Lower lobe of right lung (tissue), 2 donors: ENCODE measurements at regions not wholly inside any gene's neighbourhood (a gene's known extent, or its start where the extent isn't known, plus 50 kb on each side); places are given as distances from the start of the nearest gene placed in this dataset.

ENCODE experiments used
- ATAC-seq, 2 donors: fragments of 200-7000 bp; cut with Tn5 transposase; one replicate each; pipeline ENCODE4 v1.9.1; 2020 to 2022; ENCODE audit warnings: mild to moderate bottlenecking in 2 of 2, moderate library complexity in 2 of 2
- DNase-seq: peaks from one replicate; pipeline ENCODE4 v3.0.0-alpha.2; 2020
- H3K27ac ChIP-seq: fragments of 200-600 bp; one replicate; pipeline ENCODE4 v1.8.0; 2022
- H3K27me3 ChIP-seq: fragments of 200-600 bp; one replicate; pipeline ENCODE4 v1.8.0; 2022; ENCODE audit warnings: low read depth
- H3K36me3 ChIP-seq: fragments of 200-600 bp; one replicate; pipeline ENCODE4 v1.8.0; 2022; ENCODE audit warnings: mild to moderate bottlenecking
- H3K4me1 ChIP-seq: fragments of 200-600 bp; one replicate; pipeline ENCODE4 v1.8.0; 2022
- H3K4me3 ChIP-seq: fragments of 200-600 bp; one replicate; pipeline ENCODE4 v1.8.0; 2022; ENCODE audit warnings: mild to moderate bottlenecking
- H3K9me3 ChIP-seq: fragments of 200-600 bp; one replicate; pipeline ENCODE4 v1.8.0; 2022
- intact Hi-C: fragments of 100-400 bp; cut with DNase I; formaldehyde crosslinking; loops from one replicate; pipeline ENCODE4 v1.11.0; 2022
- TF ChIP-seq, protein P1 (sequence below): fragments of 200-600 bp; IDR thresholded peaks from one replicate; pipeline ENCODE4 v1.8.0; 2022; ENCODE audit warnings: antibody characterized with exemption, mild to moderate bottlenecking
- donor health status: DM: no; HTN: yes; CAD: no; lungs with severe emphysema.

DNA sequence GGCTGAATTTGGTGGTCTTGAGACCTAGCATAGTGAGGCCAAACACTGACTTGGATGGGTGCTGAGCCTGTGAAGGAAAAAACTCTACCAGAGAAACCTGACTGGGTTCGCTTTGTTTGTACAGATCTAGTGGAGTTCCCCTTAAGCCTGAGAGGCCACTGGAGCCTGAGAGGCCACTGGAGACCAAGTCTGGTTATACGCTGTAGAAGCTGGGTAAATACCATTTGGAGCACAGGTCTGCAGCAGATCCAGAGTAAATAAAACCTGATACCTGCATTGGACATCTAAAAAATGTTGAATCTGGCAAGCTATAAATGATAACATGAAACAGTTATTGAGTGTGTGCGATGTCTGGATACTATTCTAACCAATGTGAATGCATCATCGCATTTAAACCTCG lies 104.3 kb upstream of the IGSF1 start:
- H3K9me3 ChIP-seq, result no peaks in the 10 kb centered on the region
- no peak overlapping the region for H3K4me3 ChIP-seq
- ATAC-seq (peak in 1 of 2 donors; percentile 72), DNase-seq (peak; percentile 34)
- H3K27ac ChIP-seq, result no peak overlapping the region
- no peaks in the 10 kb centered on the region for H3K36me3 ChIP-seq
- intact Hi-C loops, result no loop called here
- no peaks in the 10 kb centered on the region for H3K27me3 ChIP-seq
- H3K4me1 ChIP-seq, result no peaks in the 10 kb centered on the region
- TF ChIP-seq, protein P1, sequence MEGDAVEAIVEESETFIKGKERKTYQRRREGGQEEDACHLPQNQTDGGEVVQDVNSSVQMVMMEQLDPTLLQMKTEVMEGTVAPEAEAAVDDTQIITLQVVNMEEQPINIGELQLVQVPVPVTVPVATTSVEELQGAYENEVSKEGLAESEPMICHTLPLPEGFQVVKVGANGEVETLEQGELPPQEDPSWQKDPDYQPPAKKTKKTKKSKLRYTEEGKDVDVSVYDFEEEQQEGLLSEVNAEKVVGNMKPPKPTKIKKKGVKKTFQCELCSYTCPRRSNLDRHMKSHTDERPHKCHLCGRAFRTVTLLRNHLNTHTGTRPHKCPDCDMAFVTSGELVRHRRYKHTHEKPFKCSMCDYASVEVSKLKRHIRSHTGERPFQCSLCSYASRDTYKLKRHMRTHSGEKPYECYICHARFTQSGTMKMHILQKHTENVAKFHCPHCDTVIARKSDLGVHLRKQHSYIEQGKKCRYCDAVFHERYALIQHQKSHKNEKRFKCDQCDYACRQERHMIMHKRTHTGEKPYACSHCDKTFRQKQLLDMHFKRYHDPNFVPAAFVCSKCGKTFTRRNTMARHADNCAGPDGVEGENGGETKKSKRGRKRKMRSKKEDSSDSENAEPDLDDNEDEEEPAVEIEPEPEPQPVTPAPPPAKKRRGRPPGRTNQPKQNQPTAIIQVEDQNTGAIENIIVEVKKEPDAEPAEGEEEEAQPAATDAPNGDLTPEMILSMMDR, result no peak

DNA sequence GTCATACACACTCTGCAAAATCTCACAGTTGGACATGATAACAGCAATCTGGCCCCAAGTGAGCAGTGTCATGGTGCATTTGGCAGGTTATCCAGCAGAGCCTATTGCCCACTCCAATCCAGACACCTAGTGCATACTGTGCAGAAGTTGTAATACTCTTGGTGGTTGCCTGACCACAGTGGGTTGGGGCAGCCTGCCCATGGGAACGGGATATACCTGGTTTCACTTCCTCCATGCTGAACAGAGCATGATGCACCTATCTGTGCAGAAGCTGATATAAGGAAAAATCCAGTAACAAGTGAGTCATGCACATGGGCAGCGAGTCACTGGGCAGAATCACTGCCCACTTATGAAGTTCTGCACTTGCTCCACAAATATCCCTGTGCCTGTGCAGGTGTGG lies 105.3 kb upstream of the IGSF1 start:
- Histone ChIP-seq H3K4me1 (no peaks in the 10 kb centered on the region), H3K36me3 (no peaks in the 10 kb centered on the region), H3K27me3 (no peaks in the 10 kb centered on the region), H3K4me3 (no peak overlapping the region), H3K9me3 (no peaks in the 10 kb centered on the region), H3K27ac (no peak overlapping the region)
- DNase-seq (no peak), ATAC-seq (no peak)
- TF ChIP-seq, protein P1, result no peak
- intact Hi-C loops, result no loop called here

DNA sequence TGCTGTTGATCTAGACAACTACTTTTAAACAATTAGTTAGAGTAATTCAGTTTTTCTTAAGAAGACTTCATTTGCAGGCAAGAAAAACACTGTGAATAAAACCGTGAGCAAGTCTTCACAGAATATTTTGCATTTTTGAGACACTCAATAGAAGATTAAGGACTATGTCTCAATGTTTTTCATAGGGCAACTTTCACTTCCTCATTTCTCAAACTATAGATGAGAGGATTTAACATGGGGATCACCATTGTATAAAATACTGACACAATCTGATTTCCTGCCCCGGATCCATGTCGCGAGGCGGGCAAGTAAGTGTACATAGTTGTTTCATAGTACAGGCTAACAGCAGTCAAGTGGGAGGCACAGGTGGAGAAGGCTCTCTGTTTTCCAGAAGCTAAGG lies 108.8 kb upstream of the IGSF1 start:
- H3K27me3 ChIP-seq, result no peaks in the 10 kb centered on the region
- no peaks in the 10 kb centered on the region for H3K36me3 ChIP-seq
- H3K4me3 ChIP-seq, result no peak overlapping the region
- H3K9me3 ChIP-seq, result no peaks in the 10 kb centered on the region
- ATAC-seq (no peak), DNase-seq (no peak)
- TF ChIP-seq, protein P1, result no peak
- H3K27ac ChIP-seq, result no peak overlapping the region
- intact Hi-C loops, result no loop called here
- no peaks in the 10 kb centered on the region for H3K4me1 ChIP-seq

DNA sequence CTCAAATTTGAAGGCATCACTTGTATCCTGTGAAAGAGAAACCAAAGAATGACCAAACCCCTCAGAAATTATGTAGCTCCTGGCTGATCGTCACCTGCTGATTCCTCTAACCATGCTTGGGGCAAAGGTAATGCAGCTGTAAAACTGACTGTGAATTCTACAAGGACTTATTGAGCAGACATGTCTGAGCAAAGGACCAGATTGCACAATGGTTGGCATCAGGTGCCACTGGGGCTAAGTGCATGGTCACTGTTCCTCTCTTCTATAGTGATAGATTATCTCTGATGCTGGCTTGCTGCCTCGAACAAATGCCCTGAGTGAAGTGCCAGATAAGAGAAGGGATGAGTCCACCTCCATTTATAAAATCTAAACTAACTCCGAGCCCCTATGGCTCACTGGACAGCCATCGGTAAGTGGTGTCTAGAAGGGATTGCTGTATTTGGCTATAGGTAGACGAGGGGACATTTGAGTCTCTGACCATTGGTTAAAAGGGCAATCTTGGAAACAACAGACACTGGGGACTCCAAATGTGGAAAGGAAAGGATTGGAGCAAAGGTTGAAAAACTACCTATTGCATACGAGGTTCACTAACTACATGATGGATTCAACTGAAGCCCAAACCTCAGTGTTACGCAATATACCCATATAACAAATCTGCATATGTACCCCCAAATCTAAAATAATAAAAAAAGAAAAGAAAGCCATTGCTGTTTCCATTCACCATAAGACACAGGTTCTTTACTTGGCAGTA lies 110.7 kb upstream of the IGSF1 start:
- intact Hi-C loops, result no loop called here
- H3K27ac ChIP-seq, result no peak overlapping the region
- TF ChIP-seq, protein P1, result no peak
- H3K4me3 ChIP-seq, result no peak overlapping the region
- H3K9me3 ChIP-seq, result no peaks in the 10 kb centered on the region
- H3K27me3 ChIP-seq, result no peaks in the 10 kb centered on the region
- DNase-seq (no peak), ATAC-seq (no peak)
- no peaks in the 10 kb centered on the region for H3K36me3 ChIP-seq
- H3K4me1 ChIP-seq, result no peaks in the 10 kb centered on the region

DNA sequence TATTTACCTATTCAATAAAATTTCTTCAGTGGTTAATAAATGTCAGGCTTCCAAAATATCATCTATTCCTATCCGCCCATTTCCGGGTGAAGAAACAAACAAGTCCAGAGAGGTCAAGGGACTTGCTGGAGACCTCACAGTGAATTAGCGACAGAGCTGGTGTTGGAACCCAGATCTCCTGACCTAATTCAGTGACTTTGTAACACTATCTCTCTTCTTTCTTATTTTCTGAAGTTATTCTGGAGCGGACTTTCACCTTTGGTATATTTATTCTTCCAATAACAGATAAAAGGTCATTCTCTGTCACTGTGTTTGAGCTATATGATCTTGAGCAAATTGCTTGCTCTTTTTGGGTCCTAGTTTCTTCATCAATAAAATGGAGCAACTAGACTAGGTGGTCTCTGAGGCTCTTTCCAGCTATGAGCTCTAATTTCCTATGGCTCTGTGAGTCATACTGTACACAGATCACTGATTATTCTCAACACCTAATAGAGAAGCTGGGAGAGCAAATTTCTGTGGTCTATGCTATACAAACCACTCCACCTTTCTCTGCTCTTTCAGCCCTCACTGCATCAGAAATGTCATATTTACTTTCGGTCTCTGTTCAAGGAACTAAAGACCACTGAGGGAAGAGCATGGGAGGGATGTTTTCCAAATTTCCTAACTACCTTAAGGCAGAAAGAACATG lies 113.2 kb upstream of the IGSF1 start:
- H3K27me3 ChIP-seq, result no peaks in the 10 kb centered on the region
- H3K4me3 ChIP-seq, result no peak overlapping the region
- DNase-seq (no peak), ATAC-seq (no peak)
- no peak overlapping the region for H3K27ac ChIP-seq
- H3K36me3 ChIP-seq, result no peaks in the 10 kb centered on the region
- TF ChIP-seq, protein P1, result no peak
- no peaks in the 10 kb centered on the region for H3K4me1 ChIP-seq
- intact Hi-C loops, result no loop called here
- no peaks in the 10 kb centered on the region for H3K9me3 ChIP-seq
